ENCODE measurements at regions not wholly inside any gene's neighbourhood (a gene's known extent, or its start where the extent isn't known, plus 50 kb on each side); places are given as distances from the start of the nearest gene placed in this dataset.

DNA sequence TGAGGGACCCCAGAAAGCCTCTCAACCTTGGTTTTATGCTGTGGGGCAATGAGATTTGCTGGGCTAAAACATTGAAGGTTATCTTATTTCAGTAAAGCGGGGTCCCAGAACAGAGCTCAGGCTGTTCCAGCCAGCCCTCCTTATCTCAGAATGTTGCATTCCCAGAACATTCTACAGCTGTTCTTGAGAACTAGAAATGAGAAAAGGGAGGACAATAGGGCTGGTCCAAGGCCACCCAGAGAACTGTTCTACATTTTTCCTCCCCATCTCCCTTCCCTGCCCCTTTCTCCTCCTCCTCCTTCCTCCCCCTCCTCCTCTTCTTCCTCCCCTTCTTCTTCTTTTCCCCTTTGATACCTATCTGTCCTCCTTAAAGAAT lies 70.4 kb upstream of the SLC7A11 start:
- TF ChIP-seq, protein P1, sequence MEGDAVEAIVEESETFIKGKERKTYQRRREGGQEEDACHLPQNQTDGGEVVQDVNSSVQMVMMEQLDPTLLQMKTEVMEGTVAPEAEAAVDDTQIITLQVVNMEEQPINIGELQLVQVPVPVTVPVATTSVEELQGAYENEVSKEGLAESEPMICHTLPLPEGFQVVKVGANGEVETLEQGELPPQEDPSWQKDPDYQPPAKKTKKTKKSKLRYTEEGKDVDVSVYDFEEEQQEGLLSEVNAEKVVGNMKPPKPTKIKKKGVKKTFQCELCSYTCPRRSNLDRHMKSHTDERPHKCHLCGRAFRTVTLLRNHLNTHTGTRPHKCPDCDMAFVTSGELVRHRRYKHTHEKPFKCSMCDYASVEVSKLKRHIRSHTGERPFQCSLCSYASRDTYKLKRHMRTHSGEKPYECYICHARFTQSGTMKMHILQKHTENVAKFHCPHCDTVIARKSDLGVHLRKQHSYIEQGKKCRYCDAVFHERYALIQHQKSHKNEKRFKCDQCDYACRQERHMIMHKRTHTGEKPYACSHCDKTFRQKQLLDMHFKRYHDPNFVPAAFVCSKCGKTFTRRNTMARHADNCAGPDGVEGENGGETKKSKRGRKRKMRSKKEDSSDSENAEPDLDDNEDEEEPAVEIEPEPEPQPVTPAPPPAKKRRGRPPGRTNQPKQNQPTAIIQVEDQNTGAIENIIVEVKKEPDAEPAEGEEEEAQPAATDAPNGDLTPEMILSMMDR (conservative IDR thresholded peaks at IDR 0.05; ENCODE audit: low read depth): no peak
- ChIA-PET POLR2A (ENCODE audit: low non-redundant PET) (no interaction called here), CTCF (no interaction called here)
- DNase-seq (ENCODE audit: low spot score): no peak
- H3K27ac ChIP-seq: no peak overlapping the region

DNA sequence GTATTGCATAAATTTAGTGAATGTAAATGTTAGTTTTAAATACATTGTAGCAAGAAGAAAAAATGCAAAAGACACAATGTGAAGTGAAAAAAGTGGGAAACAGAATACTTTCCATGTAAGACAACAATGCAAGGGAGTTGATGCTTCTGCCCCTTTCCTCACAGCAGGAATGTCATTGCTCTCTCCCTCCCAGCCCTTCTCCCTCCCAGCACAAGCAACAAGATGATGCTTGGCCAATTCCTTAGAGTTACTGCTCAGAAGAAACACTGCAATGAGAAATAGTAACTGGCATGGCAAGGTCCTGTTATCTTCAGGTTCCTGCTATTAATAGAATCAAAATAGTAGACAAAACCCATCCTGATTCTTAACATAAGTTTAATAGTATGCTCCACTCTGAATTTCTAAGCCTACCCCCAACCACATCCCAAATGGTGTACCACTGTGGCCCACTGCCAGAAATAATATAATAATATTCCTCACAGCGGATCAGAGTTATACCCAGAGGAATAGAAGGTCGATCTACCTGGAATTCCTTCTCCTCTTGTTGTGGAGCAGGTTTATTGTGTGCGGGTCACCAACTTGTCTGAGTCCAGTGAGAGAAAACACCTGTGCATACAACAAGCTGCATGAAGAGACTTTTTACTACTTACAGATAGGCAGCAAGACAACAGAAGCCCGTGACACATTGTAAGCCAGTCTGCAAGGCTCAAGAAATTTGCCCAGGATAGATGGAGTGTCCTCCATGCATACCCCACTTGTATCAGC lies 69.8 kb upstream of the SLC7A11 start:
- ChIA-PET CTCF (interaction anchor here (0.6 kb wide), 1 partner anchor 462 kb away, joined by 5 read pairs; no protein-coding TSS in a partner anchor), POLR2A (ENCODE audit: low non-redundant PET) (no interaction called here)
- H3K27ac ChIP-seq: no peak overlapping the region
- TF ChIP-seq, protein P1 (conservative IDR thresholded peaks at IDR 0.05; ENCODE audit: low read depth): no peak
- no peak for DNase-seq (ENCODE audit: low spot score)

DNA sequence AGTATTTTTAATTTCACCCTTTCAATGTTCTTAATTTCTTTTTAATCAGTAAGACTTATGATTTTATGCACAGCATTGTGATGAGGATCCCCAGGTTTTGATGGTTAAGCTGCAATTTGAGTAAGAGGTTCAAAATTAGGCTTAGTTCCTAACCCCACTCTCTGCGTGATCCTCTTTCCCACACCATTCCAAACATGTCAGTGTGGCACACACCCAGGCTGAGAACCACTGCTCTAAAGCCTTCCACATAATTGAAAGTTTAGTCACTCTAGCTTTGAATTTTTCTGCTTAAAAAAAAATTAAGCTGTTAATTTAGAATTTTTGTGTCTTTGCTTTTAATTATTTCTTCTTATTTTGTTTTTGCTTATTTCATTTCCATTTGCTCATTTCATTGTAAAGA lies 68.8 kb upstream of the SLC7A11 start:
- TF ChIP-seq, protein P1 (conservative IDR thresholded peaks at IDR 0.05; ENCODE audit: low read depth): no peak
- peak; percentile 25 for DNase-seq (ENCODE audit: low spot score)
- H3K27ac ChIP-seq: no peak overlapping the region
- ChIA-PET POLR2A (ENCODE audit: low non-redundant PET) (no interaction called here), CTCF (interaction anchor here (0.6 kb wide), 1 partner anchor 461 kb away, joined by 5 read pairs; no protein-coding TSS in a partner anchor)

DNA sequence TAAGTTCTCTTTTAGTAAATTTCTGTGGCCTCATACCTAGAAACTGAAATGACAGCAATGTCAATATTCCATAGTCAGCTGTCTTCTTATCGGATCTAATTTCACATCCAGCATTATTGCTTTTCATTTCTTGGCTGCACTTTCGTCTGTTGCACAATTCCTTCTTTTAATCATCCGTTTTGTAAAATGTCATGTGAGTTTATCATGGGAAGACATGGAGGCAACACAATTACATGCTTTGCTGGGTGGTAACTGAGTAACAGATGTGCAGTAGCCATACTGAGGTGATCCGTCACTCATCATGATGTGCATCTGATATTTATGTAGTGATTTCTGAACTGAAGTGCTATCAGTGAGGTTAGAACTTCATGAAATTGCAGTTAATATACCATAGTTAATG lies 68.3 kb upstream of the SLC7A11 start:
- DNase-seq (ENCODE audit: low spot score): no peak
- no peak overlapping the region for H3K27ac ChIP-seq
- POLR2A ChIA-PET (ENCODE audit: low non-redundant PET): no interaction called here
- CTCF ChIA-PET: no interaction called here
- TF ChIP-seq, protein P1 (conservative IDR thresholded peaks at IDR 0.05; ENCODE audit: low read depth): no peak

DNA sequence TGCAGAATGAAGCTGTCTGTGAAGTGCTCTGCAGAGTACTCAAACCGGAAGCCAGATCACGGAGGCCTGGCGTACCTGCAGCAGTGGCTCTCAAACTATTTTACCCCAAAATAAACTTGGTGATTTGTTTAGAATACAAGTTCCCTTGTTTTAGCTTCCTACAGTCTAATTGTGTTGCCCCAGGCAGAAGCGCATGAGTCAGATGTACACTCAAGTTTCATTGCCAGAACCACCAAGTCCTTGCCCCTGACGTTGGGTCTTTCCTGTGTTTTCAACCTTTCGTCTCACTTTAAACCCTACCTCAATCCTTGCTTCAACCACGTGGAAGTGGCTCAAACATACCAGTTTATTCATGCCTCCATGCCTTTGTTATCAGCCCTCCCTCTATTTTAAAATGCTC lies 66.2 kb upstream of the SLC7A11 start:
- DNase-seq (ENCODE audit: low spot score): peak; percentile 80
- TF ChIP-seq, protein P1 (conservative IDR thresholded peaks at IDR 0.05; ENCODE audit: low read depth): no peak

DNA sequence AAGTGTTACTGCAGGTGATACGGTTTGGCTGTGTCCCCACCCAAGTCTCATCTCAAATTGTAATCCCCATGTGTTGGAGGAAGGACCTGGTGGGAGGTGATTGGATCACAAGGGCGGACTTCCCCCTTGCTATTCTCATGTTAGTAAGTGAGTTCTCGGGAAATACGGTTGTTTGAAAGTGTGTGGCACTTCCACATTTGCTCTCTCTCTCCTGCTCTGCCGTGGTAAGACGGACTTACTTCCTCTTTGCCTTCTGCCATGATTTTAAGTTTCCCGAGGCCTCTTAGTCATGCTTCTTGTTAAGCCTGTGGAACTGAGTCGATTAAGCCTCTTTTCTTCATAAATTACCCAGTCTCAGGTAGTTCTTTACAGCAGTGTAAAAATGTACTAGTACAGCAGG lies 65.2 kb upstream of the SLC7A11 start:
- ChIA-PET CTCF (no interaction called here), POLR2A (ENCODE audit: low non-redundant PET) (no interaction called here)
- DNase-seq (ENCODE audit: low spot score): no peak
- TF ChIP-seq, protein P1 (conservative IDR thresholded peaks at IDR 0.05; ENCODE audit: low read depth): no peak
- no peak overlapping the region; the same call in 1 of the 2 replicates for H3K27ac ChIP-seq

More for the DNA sequence above, 66.2 kb upstream of the SLC7A11 start:
- ChIA-PET POLR2A (ENCODE audit: low non-redundant PET) (no interaction called here), CTCF (interaction anchor here (0.6 kb wide), 1 partner anchor 601 kb away, joined by 3 read pairs; no protein-coding TSS in a partner anchor)
- peak overlapping the region; percentile 61 for H3K27ac ChIP-seq
